IMR-90 (cell line): ENCODE measurements at regions not wholly inside any gene's neighbourhood (a gene's known extent, or its start where the extent isn't known, plus 50 kb on each side); places are given as distances from the start of the nearest gene placed in this dataset.

ENCODE experiments used
- CEBPB ChIP-seq: IDR thresholded peaks from 2 replicates; pipeline ENCODE4 v1.6.1; 2012; ENCODE audit warnings: low read depth, low read length, improper control_type of control experiment
- FOS ChIP-seq: fragments of 150-350 bp; IDR thresholded peaks from 2 replicates; pipeline ENCODE4 v1.6.1; 2016; ENCODE audit warnings: low read depth, low read length
- MAFK ChIP-seq: IDR thresholded peaks from 2 replicates; pipeline ENCODE4 v1.6.1; 2012; ENCODE audit warnings: low read depth, low read length, improper control_type of control experiment
- MAZ ChIP-seq: IDR thresholded peaks from 2 replicates; pipeline ENCODE4 v1.6.1; 2012; ENCODE audit warnings: low read depth, mild to moderate bottlenecking, low read length, improper control_type of control experiment, moderate library complexity, borderline replicate concordance
- MXI1 ChIP-seq: IDR thresholded peaks from 2 replicates; pipeline ENCODE4 v1.6.1; 2012; ENCODE audit warnings: low read depth, mild to moderate bottlenecking, low read length, moderate library complexity, borderline replicate concordance
- NFE2L2 ChIP-seq: fragments of 150-350 bp; IDR thresholded peaks from 2 replicates; pipeline ENCODE4 v1.6.1; 2016; ENCODE audit warnings: low read depth, mild to moderate bottlenecking, low read length
- POLR2A ChIP-seq: IDR thresholded peaks from 2 replicates; pipeline ENCODE4 v1.6.1; 2012; ENCODE audit warnings: mild to moderate bottlenecking, low read depth, low read length
- RAD21 ChIP-seq: IDR thresholded peaks from 2 replicates; pipeline ENCODE4 v1.6.1; 2012; ENCODE audit warnings: low read length, improper control_type of control experiment
- RFX5 ChIP-seq: IDR thresholded peaks from 2 replicates; pipeline ENCODE4 v1.8.0; 2012; ENCODE audit warnings: low read depth, mild to moderate bottlenecking, low read length, moderate library complexity
- SMC3 ChIP-seq: fragments of 150-350 bp; IDR thresholded peaks from 2 replicates; pipeline ENCODE4 v1.6.1; 2016; ENCODE audit warnings: low read depth, mild to moderate bottlenecking, antibody characterized with exemption, low read length, moderate library complexity
- TF ChIP-seq, protein P1 (sequence below): conservative IDR thresholded peaks from 2 replicates; pipeline ENCODE4 v1.5.1; 2012; ENCODE audit warnings: mild to moderate bottlenecking, low read depth, low read length, improper control_type of control experiment
- TF ChIP-seq, protein P2 (sequence below): fragments of 150-350 bp; IDR thresholded peaks from 2 replicates; pipeline ENCODE4 v1.6.1; 2016; ENCODE audit warnings: low read depth, mild to moderate bottlenecking, low read length, moderate library complexity, borderline replicate concordance
- TF ChIP-seq, protein P3 (sequence below): fragments of 150-350 bp; IDR thresholded peaks from 2 replicates; pipeline ENCODE4 v1.6.1; 2017; ENCODE audit warnings: mild to moderate bottlenecking, antibody characterized with exemption, low read length, low read depth

DNA sequence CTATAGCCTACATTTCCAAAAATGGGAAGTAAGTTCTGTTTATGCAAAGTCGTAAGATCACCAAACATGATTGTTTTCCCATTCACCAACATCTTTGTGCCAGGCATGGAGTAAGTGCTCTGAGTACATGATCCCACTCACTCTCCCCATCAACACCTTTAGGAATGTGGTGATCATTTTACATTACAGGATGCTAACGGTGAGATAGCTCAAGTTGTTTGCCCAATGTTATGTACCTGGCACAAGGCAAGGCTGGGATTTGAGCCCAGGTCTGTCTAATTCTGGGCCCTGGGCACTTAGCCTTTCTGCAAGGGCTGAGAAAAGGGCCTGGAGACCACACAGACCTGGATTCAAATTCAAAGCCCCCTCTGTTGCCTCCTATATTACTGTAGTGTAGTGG is 581.7 kb upstream of the CFAP20DC start:
- TF ChIP-seq NFE2L2, result no peak
- TF ChIP-seq, protein P1, sequence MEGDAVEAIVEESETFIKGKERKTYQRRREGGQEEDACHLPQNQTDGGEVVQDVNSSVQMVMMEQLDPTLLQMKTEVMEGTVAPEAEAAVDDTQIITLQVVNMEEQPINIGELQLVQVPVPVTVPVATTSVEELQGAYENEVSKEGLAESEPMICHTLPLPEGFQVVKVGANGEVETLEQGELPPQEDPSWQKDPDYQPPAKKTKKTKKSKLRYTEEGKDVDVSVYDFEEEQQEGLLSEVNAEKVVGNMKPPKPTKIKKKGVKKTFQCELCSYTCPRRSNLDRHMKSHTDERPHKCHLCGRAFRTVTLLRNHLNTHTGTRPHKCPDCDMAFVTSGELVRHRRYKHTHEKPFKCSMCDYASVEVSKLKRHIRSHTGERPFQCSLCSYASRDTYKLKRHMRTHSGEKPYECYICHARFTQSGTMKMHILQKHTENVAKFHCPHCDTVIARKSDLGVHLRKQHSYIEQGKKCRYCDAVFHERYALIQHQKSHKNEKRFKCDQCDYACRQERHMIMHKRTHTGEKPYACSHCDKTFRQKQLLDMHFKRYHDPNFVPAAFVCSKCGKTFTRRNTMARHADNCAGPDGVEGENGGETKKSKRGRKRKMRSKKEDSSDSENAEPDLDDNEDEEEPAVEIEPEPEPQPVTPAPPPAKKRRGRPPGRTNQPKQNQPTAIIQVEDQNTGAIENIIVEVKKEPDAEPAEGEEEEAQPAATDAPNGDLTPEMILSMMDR, result no peak
- no peak for TF ChIP-seq POLR2A
- no peak for TF ChIP-seq MAFK
- TF ChIP-seq, protein P2, sequence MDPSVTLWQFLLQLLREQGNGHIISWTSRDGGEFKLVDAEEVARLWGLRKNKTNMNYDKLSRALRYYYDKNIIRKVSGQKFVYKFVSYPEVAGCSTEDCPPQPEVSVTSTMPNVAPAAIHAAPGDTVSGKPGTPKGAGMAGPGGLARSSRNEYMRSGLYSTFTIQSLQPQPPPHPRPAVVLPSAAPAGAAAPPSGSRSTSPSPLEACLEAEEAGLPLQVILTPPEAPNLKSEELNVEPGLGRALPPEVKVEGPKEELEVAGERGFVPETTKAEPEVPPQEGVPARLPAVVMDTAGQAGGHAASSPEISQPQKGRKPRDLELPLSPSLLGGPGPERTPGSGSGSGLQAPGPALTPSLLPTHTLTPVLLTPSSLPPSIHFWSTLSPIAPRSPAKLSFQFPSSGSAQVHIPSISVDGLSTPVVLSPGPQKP, result no peak
- no peak for TF ChIP-seq RFX5
- TF ChIP-seq SMC3, result no peak
- TF ChIP-seq RAD21, result no peak
- TF ChIP-seq, protein P3, sequence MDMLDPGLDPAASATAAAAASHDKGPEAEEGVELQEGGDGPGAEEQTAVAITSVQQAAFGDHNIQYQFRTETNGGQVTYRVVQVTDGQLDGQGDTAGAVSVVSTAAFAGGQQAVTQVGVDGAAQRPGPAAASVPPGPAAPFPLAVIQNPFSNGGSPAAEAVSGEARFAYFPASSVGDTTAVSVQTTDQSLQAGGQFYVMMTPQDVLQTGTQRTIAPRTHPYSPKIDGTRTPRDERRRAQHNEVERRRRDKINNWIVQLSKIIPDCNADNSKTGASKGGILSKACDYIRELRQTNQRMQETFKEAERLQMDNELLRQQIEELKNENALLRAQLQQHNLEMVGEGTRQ, result no peak
- TF ChIP-seq FOS, result no peak
- no peak for TF ChIP-seq MXI1
- TF ChIP-seq CEBPB, result no peak
- TF ChIP-seq MAZ, result no peak
